ENCODE measurements at regions not wholly inside any gene's neighbourhood (a gene's known extent, or its start where the extent isn't known, plus 50 kb on each side); places are given as distances from the start of the nearest gene placed in this dataset.

DNA sequence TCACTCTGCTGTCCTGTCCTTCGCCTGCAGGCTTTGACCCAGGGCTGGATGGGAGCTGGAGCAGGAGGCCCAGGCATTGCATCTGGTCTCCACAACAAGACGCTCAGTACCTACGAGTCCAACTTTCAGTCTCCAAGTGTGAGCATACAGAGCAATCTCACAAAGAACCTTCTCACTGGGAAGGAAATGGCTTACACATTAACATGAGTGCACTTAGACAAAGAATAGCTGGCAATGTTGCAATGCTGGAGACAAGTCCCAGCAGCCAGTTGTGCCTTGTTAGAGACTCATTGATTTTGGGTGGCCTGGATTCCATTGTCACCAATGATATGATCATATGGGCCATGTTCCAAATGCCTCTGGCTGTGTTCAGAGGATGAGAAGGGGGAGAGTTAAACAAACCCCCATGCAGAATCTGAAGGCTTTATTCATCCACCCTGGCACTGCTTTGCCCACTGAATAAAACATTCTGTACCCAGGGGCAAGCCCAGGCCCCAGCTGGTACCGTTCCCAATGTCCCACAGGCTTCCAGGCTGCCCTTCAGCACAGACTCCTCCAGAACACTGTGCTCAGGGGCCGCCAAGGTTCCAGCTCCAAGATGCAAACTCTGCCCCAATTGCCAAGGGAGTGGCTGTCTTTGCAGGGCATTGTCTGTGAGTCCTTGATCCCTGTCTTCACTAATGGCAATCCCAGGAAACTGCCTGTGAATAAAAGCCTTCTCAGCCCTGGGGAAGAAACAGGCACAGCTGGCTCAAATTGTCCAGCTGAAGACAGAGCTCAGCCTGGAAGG, 185.5 kb downstream of the HSD17B3 start:
- Histone ChIP-seq H3K4me3 (no peak overlapping the region), H3K27me3 (no peaks in the 10 kb centered on the region), H3K36me3 (no peaks in the 10 kb centered on the region), H3K27ac (no peak overlapping the region), H3K4me1 (no peaks in the 10 kb centered on the region), H3K9me3 (no peaks in the 10 kb centered on the region)
- intact Hi-C loops (cut with DNase I), result no loop called here
- TF ChIP-seq POLR2A (IDR thresholded peaks at IDR 0.05), result no peak
- TF ChIP-seq, protein P1, sequence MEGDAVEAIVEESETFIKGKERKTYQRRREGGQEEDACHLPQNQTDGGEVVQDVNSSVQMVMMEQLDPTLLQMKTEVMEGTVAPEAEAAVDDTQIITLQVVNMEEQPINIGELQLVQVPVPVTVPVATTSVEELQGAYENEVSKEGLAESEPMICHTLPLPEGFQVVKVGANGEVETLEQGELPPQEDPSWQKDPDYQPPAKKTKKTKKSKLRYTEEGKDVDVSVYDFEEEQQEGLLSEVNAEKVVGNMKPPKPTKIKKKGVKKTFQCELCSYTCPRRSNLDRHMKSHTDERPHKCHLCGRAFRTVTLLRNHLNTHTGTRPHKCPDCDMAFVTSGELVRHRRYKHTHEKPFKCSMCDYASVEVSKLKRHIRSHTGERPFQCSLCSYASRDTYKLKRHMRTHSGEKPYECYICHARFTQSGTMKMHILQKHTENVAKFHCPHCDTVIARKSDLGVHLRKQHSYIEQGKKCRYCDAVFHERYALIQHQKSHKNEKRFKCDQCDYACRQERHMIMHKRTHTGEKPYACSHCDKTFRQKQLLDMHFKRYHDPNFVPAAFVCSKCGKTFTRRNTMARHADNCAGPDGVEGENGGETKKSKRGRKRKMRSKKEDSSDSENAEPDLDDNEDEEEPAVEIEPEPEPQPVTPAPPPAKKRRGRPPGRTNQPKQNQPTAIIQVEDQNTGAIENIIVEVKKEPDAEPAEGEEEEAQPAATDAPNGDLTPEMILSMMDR (IDR thresholded peaks at IDR 0.05), result no peak
- ATAC-seq, result peak; percentile 53 to 85 (median 69)
- 55% methylated on average over 3 of the region's 5 CpGs for WGBS (ENCODE audit: insufficient coverage, low coverage, low lambda C conversion rate, missing lambda C conversion rate)
- DNase-seq, result no peak

DNA sequence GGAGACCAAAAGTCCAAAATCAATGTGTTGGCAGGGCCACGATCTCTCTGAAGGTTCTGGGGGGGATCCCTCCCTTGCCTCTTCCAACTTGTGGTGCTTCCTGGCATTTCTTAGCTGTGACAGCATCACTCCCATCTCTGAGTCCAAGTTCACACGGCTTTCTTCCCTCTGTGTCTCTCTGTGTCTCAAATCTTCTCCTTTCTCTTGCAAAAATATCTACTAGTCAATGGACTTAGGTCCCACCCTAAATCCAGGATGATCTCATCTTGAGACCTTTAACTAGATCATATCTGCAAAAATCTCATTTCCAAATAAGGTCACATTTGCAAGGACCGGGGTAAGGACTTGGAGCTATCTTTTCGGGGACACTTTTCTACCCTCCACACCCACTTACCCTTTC, 186.1 kb downstream of the HSD17B3 start:
- Histone ChIP-seq H3K27me3 (no peaks in the 10 kb centered on the region), H3K4me1 (no peaks in the 10 kb centered on the region), H3K9me3 (no peaks in the 10 kb centered on the region), H3K4me3 (no peak overlapping the region), H3K36me3 (no peaks in the 10 kb centered on the region), H3K27ac (no peak overlapping the region)
- intact Hi-C loops (cut with DNase I), result no loop called here
- no peak for DNase-seq
- no peak for TF ChIP-seq POLR2A (IDR thresholded peaks at IDR 0.05)
- TF ChIP-seq, protein P1 (IDR thresholded peaks at IDR 0.05), result no peak
- ATAC-seq, result no peak
- 68% methylated on average over 4 of the region's 4 CpGs for WGBS (ENCODE audit: insufficient coverage, low coverage, low lambda C conversion rate, missing lambda C conversion rate)

DNA sequence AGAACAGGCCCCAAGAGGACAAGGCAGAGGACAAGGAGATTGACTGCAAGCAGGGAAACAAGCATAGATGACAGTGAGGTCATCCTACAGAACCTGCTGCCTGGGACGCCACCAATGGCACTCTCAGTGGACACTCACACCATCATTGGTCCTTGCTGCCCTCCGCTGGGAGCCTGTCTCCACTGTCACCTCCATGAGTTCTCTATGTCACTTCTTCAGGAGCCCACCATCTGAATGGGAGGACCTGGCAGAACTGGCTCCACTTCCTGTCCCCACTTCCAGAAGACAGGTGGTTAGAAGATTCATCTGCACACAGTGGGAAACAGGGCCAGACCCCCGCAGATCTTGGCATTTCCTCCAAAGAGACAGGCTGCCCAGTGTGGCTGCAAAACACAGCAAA, 188.9 kb downstream of the HSD17B3 start:
- no peaks in the 10 kb centered on the region for H3K27me3 ChIP-seq
- TF ChIP-seq, protein P1 (IDR thresholded peaks at IDR 0.05), result no peak
- TF ChIP-seq POLR2A (IDR thresholded peaks at IDR 0.05), result no peak
- WGBS (ENCODE audit: insufficient coverage, low coverage, low lambda C conversion rate, missing lambda C conversion rate), result 50% methylated on average over 1 of the region's 3 CpGs
- ATAC-seq (peak; percentile 20 to 67 (median 42)), DNase-seq (no peak)
- H3K27ac ChIP-seq, result no peak overlapping the region
- no peaks in the 10 kb centered on the region for H3K9me3 ChIP-seq
- no peak overlapping the region for H3K4me3 ChIP-seq
- no peaks in the 10 kb centered on the region for H3K36me3 ChIP-seq
- intact Hi-C loops (cut with DNase I), result no loop called here
- H3K4me1 ChIP-seq, result no peaks in the 10 kb centered on the region

DNA sequence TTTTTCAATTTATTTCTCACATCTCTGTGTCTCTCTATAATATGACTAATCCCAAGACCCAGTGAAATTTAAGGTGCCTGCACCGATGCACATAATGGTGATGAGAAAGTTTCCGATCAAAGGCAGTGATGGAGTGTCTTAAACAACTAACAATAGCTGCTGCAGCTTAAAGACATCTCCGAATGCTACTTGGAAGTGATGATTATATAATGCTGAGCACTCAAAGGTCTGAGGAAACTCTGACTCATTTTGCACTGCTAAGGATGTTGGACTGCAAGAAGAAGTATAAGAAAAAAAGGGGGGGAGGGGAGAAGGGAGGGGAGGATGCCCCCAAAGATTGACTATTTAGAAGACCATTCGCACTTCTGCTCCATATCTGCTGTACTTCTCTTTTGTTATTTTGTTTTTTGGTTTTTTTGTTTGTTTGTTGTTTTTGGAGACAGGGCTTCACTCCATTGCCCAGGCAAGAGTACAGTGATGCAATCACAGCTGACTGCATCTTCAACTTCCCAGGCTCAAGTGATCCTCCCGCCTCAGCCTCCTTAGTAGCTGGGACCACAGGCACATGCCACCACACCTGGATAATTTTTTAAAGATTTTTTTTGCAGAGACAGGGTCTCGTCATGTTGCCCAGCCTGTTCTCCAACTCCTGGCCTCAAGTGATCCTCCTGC, 192.2 kb downstream of the HSD17B3 start:
- Histone ChIP-seq H3K9me3 (no peaks in the 10 kb centered on the region), H3K36me3 (no peaks in the 10 kb centered on the region), H3K4me3 (no peak overlapping the region), H3K4me1 (no peaks in the 10 kb centered on the region), H3K27ac (no peak overlapping the region), H3K27me3 (no peaks in the 10 kb centered on the region)
- WGBS (ENCODE audit: insufficient coverage, low coverage, low lambda C conversion rate, missing lambda C conversion rate), result 59% methylated on average over 6 of the region's 6 CpGs
- DNase-seq (no peak), ATAC-seq (no peak)
- intact Hi-C loops (cut with DNase I), result no loop called here
- TF ChIP-seq, protein P1 (IDR thresholded peaks at IDR 0.05), result no peak
- TF ChIP-seq POLR2A (IDR thresholded peaks at IDR 0.05), result no peak

Data from right lobe of liver (tissue), 6 donors.